ENCODE measurements at regions not wholly inside any gene's neighbourhood (a gene's known extent, or its start where the extent isn't known, plus 50 kb on each side); places are given as distances from the start of the nearest gene placed in this dataset.
"Not testable (repeated sequence)": the region's sequence is repeated elsewhere in the genome, so short reads cannot be mapped to it uniquely, and the experiment has no call there.

GRCh38 chr4:66225539-66225938, 555.2 kb upstream of the EPHA5 start:
- no peak for DNase-seq

DNA sequence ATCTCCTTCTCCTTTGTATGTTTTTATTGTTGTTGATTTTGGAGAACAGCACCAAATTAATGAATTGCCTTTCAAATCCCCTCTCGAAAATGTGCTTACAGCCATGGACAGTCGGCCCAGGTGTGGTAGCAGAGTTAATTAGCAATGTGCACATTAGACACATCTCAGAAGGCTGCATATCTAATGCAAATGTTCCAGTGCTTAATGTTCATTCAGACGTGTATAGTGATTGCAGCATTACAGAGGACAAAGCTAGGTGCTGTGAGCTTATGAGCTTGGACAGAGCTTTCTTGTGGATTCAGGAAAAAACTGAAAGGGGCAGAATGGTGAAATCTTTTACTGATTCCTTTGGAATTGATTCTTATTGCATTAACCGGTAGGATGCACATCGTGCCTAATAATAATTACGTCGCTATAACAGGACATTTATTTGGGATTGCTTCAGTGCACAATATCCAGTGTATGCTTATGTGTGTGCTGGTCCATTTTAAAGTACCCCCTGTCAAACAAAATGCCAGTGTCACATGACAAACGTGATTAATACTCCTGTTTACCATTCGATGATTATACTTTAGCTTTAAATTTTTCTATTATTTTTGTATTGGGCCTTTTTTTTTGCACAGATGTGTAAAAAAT, 552.9 kb upstream of the EPHA5 start:
- no peak for DNase-seq

- no peak for DNase-seq
Observed at GRCh38 chr4:66219401-66219800, 549.1 kb upstream of the EPHA5 start.

DNA sequence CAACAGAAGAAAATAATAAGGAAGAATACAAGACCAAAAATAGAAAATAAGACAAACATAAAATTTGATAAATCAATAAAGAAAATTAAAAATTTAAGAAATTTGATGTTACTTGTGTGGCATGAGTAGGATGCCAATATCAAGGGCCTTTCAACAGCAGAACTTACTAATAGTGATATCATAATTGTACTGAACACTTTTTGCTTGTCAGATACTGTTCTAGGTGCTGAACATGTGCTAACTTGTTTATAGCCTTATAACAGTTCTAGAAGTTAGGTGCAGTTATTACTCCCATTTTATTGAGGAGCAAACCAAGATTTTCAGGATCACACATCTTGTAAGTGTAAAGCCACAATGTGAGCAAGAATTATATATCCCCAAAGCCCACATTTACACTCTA, 546.0 kb upstream of the EPHA5 start:
- no peak for DNase-seq

- no peak for DNase-seq
Observed at GRCh38 chr4:66212489-66212888, 542.2 kb upstream of the EPHA5 start.

DNA sequence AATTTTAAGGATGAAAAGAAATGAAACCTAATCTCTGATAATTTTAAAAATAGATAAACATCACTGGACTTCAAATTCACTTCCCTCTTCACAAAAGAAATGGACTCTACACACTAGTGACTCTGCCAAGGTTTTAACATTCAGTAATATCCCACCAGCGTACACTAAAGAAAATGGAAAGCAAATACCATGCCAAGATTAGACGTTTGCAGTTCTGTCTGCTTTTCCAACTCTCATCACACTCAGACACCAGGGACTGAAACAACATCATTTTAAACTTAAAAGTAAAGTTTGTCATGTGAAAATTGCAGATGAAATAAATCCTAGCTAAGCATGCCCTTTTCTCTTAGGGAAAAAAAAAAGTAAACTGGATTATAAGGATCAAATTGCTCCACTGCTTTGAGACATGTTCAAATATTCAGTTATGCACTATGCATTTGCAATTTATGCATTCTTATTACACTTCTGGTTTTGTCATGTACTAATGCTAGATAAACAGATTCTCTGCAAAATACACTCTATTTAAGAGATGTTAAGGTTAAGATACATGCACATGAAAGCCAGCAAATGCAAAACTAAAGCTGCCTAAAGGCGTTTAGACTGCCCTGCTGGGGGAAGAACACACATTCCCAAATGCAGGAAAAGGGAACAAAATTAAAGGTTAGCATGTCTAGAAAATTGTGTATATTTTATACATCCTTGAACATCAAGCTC, 534.4 kb upstream of the EPHA5 start:
- no peak for DNase-seq

DNA sequence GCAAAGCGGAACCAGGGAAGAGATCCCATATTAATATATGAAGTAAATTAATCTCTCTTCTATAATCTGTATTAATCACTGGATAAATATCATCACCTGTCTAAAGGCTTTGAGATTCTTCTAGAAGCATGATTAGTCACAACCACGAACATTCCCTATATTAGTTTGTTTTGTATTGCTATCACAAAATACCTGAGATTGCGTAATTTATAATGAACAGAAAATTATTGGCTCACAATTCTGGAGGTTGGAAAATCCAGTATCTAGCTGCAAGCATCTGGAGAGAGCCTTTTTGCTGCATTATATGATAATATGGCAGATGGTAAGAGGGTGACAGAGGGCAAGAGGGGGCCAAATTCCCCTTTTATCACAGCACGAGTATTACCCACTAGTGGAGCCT, 532.6 kb upstream of the EPHA5 start:
- no peak for DNase-seq

- DNase-seq: no peak
Observed at GRCh38 chr4:66197451-66197850, 527.2 kb upstream of the EPHA5 start.

DNA sequence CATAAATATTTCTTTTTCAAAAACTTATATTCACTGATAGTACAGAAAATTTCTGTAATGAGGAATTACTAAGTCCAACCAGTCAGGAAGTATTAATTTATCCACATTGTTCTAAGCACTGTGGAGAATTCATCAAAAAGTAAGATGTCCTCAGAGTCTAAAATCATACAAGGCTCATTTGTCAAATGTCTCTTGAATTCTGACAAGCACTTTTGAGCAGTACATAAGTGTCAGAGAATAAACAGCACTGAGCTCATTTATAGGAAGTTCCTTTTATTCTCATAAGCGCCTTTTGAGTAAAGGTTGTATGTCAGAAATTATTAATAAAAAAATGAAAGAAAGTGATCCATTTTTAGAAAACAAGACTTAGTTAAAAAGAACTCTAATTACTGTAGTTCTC, 523.2 kb upstream of the EPHA5 start:
- DNase-seq: no peak

DNA sequence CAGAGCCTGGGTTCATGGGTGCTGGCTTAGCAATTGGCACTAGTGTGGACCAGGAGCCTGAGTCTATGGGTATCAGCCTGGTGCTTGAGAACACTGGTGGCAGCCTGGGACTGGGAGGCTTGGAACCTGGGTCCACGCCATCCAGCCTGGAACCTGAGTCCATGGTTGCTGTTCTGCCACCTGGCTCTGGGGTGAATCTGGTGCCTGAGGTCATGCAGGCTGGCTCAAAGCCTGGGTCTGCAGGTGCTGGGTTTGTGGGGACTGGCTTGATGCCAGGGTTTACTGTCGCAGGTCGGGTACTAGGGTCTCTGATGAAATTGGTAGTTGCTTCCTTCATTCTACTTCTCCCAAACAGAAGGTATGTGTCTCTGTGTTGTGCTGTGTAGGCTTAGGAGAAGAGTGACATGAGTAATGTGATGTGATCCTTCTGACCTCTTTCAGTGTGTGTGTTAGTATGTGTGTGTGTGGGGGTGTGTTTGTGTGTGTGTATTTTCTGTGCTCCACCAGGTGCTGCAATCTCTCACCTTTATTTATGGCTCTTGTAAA, 517.0 kb upstream of the EPHA5 start:
- DNase-seq: no peak

DNA sequence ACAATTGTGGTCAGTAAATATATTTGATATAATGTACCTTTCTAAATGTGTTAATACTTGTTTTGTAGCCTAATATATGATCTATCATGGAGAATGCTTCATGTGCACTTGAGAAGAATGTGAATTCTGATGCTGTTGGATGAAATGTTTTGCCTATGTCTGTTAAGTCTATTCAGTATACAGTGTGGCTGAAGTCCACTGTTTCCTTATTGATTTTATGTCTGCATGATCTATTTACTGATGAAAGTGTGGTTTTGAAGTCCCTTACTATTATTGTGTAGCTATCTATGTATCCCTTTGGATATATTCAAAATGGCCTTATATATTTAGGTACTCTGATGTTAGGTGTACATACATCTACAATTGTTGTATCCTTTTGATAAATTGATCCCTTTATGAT, 515.8 kb upstream of the EPHA5 start:
- no peak for DNase-seq

DNA sequence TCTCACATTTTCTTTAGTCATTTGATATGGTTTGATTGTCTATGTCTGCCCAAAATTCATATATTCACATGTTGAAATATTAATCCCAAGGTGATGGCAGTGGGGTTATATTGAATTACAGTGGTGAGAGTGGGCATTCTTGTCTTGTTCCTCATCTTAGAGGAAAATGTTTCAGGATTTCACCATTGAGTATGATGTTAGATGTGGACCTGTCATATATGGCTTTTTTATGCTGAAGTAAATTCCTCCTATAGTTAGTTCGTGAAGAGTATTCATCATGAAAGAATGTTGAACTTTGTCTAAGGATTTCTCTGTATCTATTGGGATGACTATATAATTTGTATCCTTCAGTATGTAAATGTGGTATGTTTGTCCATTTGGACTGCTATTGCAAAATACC, 512.3 kb upstream of the EPHA5 start:
- no peak for DNase-seq

GRCh38 chr4:66178906-66179305, 508.6 kb upstream of the EPHA5 start:
- DNase-seq: no peak

DNA sequence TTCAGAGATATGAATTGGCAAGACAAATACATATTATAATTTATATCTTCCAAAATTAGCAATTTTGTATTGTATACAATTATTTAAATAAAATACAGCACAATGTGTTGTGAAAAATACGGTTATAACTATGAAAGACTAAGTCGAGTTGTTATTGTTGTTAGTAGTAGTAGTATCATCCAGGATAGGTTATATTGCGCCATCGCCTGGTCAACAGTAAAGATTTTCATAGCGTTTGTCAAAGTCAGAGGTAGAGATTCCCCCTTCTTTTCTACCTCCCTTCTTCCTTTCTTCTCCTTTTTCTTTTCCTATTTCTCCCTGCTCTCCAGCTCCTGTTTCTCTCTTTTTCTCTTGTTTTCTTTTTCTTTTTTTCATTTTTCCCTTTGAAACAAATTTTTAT, 499.1 kb upstream of the EPHA5 start:
- DNase-seq: no peak

GRCh38 chr4:66164869-66165268, 494.6 kb upstream of the EPHA5 start:
- no peak for DNase-seq

DNA sequence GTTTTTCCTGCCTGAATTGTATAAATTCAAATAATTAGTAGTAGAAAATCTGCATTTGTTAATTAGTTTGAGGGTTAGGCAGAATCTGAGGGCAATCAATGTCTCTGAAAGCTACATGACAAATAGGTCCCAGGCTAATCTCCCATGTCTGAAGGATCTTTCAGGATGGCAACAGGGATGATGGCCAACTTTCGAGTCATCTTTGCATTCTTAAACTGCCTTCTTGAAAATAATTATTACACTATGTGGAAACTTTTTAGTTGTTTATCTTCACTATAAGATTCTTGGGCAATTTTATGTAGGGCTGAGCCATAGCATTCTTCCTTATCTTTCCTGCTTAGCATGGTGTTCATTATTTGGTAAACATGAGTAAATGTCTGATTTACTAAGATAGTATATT, 490.3 kb upstream of the EPHA5 start:
- DNase-seq: no peak

DNA sequence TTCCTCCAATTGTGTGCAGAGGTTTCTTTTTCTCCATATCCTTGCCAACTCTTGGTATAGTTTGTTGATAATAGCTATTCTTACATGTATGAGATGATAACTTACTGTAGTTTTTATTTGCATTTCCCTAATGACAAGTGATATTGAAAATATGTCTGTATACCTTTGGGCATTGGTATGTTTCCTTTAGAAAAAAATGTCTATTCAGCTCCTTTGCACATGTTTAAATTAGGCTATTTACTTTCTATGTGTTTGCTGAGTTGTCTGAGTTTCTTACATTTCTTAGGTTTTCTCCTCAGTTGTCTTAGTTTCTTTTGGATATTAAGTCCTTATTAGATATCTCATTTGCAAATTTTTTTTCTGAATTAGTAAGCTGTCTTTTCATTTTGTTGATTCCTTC, 487.3 kb upstream of the EPHA5 start:
- DNase-seq: no peak

DNA sequence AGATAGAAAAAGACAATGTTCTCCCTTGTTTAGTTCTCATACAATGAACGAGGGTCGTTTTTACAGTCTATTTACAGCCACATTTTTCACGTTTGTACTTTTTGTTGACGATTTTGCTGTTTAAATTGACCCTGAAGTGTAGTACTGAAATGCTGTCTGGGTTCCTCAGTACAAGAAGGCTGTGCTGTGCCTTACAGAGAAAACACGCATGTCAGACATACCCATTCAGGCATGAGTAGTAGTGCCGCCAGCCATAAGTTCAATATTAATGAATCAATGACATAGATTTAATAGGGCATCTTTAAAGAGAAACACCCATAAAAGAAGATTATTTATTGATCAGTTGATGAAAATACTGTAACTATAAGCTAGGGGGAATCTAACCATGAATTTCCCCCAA, 459.8 kb upstream of the EPHA5 start:
- no peak for DNase-seq

DNA sequence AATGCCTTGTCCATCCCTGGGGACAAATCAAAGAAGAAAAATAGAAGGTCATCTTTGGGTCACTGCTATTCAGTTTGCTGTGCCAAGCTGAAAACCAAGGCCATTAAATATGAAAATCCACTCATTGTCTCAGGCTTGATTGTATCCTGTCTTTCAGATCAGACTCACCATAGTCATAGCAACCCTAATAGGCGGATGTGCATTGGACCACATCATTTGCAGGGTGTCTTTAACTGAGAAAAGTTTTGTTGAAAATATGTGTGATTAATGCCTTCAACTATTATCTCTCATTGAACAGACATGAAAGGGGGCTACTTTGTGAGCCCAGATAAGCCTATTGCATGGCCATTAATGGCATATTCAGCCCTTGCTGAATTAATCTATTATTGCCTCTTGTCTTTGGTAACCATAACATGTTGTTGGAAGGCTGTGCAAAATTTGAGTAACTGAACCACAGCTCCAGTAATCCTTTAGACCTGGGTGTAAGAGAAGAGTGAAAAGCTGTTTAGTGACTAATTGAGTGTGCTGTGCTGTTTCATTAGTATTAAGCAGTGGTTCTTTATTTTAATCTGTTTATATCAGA, 453.6 kb upstream of the EPHA5 start:
- no peak for DNase-seq

DNA sequence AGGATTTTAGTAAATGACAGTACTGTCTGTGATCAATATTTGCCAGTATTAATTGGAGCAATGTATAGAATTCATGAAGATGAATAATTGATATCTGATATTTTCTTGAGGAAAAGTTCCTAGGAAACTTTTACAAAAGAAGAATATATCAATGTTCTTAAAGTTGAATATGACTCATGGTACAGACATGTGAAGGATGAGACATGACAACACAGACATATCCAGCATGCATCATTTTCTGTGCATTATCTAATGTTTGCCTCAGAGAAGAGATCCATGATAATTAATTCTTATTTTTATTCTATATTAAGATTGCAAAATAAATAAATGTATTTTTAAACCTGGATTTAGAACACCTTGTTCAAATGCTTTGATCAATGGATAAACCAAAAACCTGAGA, 452.9 kb upstream of the EPHA5 start:
- DNase-seq: no peak

- DNase-seq: not testable (repeated sequence)
Observed at GRCh38 chr4:66115231-66115630, 444.9 kb upstream of the EPHA5 start.

DNA sequence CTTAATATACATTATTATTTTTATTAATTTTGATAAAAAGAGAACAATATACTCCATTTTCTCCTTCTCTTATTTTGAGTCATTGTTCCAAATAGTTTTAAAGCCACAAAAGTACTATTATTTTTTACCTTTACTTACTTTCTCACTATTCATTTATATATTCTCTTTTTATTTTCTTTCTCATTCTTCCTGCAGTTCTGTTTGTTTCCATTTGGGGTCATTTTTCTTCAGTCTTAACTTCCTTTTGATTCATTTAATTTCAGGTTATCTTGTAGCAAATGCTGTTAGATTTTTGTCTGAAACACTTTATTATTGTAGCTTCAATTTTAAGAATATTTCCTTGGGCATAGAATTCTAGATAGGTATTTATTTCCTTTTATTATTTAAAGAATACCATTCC, 438.6 kb upstream of the EPHA5 start:
- DNase-seq: no peak

GRCh38 chr4:66097218-66097617, 426.9 kb upstream of the EPHA5 start:
- DNase-seq: no peak

- DNase-seq: no peak
Observed at GRCh38 chr4:66095065-66095464, 424.8 kb upstream of the EPHA5 start.
